GM12891 (cell line): ENCODE measurements at regions not wholly inside any gene's neighbourhood (a gene's known extent, or its start where the extent isn't known, plus 50 kb on each side); places are given as distances from the start of the nearest gene placed in this dataset.

Experiments used
- PAX5 ChIP-seq: IDR thresholded peaks from 2 replicates; pipeline ENCODE4 v1.6.1; 2011; ENCODE audit warnings: low read length, moderate library complexity, mild to moderate bottlenecking; ENCODE audit not compliant: insufficient read depth, severe bottlenecking
- POLR2A ChIP-seq: IDR thresholded peaks from 2 replicates; pipeline ENCODE4 v1.6.1; 2011; ENCODE audit warnings: low read depth, low read length, control low read depth
- POLR2AphosphoS5 ChIP-seq: IDR thresholded peaks from 2 replicates; pipeline ENCODE4 v1.6.1; 2011; ENCODE audit warnings: low read depth, low read length, control low read depth
- POU2F2 ChIP-seq: IDR thresholded peaks from 2 replicates; pipeline ENCODE4 v1.6.1; 2011; ENCODE audit warnings: low read depth, mild to moderate bottlenecking, control low read depth, low read length, moderate library complexity
- SPI1 ChIP-seq: IDR thresholded peaks from 2 replicates; pipeline ENCODE4 v1.6.1; 2011; ENCODE audit warnings: low read depth, low read length, control low read depth

- TF ChIP-seq POLR2AphosphoS5 (no peak), POLR2A (no peak), SPI1 (no peak), PAX5 (no peak), POU2F2 (no peak)
Observed at GRCh38 chr1:81588149-81588548, 212.6 kb upstream of the ADGRL2 start.
